ENCODE measurements at regions not wholly inside any gene's neighbourhood (a gene's known extent, or its start where the extent isn't known, plus 50 kb on each side); places are given as distances from the start of the nearest gene placed in this dataset.

- Histone ChIP-seq H3F3A (ENCODE audit: insufficient read depth) (no peaks in the 10 kb centered on the region), H3K9ac (ENCODE audit: low read length) (no peak overlapping the region), H4K20me1 (ENCODE audit: low read depth, low read length) (no peaks in the 10 kb centered on the region), H3K4me3 (ENCODE audit: insufficient read depth, low read length, poor library complexity, severe bottlenecking) (no peak overlapping the region), H3K4me2 (ENCODE audit: low read depth, low read length, poor library complexity, severe bottlenecking) (no peak overlapping the region), H2AFZ (ENCODE audit: low read depth, low read length, severe bottlenecking) (no peak overlapping the region), H3K79me2 (ENCODE audit: insufficient read depth, low read length) (no peaks in the 10 kb centered on the region), H3K9me2 (replicated peaks; ENCODE audit: insufficient read depth, low read length) (no peaks in the 10 kb centered on the region), H3K27ac (ENCODE audit: low read depth, low read length) (no peak overlapping the region), H3K9me3 (ENCODE audit: insufficient read depth, low read length) (no peaks in the 10 kb centered on the region), H3K36me3 (ENCODE audit: low read length) (no peaks in the 10 kb centered on the region), H3K27me3 (ENCODE audit: low read length) (no peaks in the 10 kb centered on the region)
- TF ChIP-seq CTCF (IDR thresholded peaks at IDR 0.05; ENCODE audit: insufficient read depth, low read length, poor library complexity, severe bottlenecking), result no peak
- TF ChIP-seq EZH2phosphoT487 (conservative IDR thresholded peaks at IDR 0.05; ENCODE audit: low read length), result no peak
Observed at GRCh38 chrX:67105758-67106116, 438.1 kb upstream of the AR start.

GRCh38 chrX:67104982-67105757, 438.7 kb upstream of the AR start:
- Histone ChIP-seq H3K36me3 (ENCODE audit: low read length) (no peaks in the 10 kb centered on the region), H3F3A (ENCODE audit: insufficient read depth) (no peaks in the 10 kb centered on the region), H3K9me3 (ENCODE audit: insufficient read depth, low read length) (no peaks in the 10 kb centered on the region), H3K4me3 (ENCODE audit: insufficient read depth, low read length, poor library complexity, severe bottlenecking) (no peak overlapping the region), H3K9me2 (replicated peaks; ENCODE audit: insufficient read depth, low read length) (no peaks in the 10 kb centered on the region), H3K79me2 (ENCODE audit: insufficient read depth, low read length) (no peaks in the 10 kb centered on the region), H3K9ac (ENCODE audit: low read length) (no peak overlapping the region), H3K27ac (ENCODE audit: low read depth, low read length) (no peak overlapping the region), H3K27me3 (ENCODE audit: low read length) (no peaks in the 10 kb centered on the region), H2AFZ (ENCODE audit: low read depth, low read length, severe bottlenecking) (no peak overlapping the region), H3K4me2 (ENCODE audit: low read depth, low read length, poor library complexity, severe bottlenecking) (no peak overlapping the region), H4K20me1 (ENCODE audit: low read depth, low read length) (no peaks in the 10 kb centered on the region)
- no peak for TF ChIP-seq EZH2phosphoT487 (conservative IDR thresholded peaks at IDR 0.05; ENCODE audit: low read length)
- no peak for TF ChIP-seq CTCF (IDR thresholded peaks at IDR 0.05; ENCODE audit: insufficient read depth, low read length, poor library complexity, severe bottlenecking)

- Histone ChIP-seq H3K4me3 (ENCODE audit: insufficient read depth, low read length, poor library complexity, severe bottlenecking) (no peak overlapping the region), H3K9me3 (ENCODE audit: insufficient read depth, low read length) (no peaks in the 10 kb centered on the region), H3K27ac (ENCODE audit: low read depth, low read length) (no peak overlapping the region), H2AFZ (ENCODE audit: low read depth, low read length, severe bottlenecking) (no peak overlapping the region), H3K9me2 (replicated peaks; ENCODE audit: insufficient read depth, low read length) (no peaks in the 10 kb centered on the region), H3K79me2 (ENCODE audit: insufficient read depth, low read length) (no peaks in the 10 kb centered on the region), H3K4me2 (ENCODE audit: low read depth, low read length, poor library complexity, severe bottlenecking) (no peak overlapping the region), H4K20me1 (ENCODE audit: low read depth, low read length) (no peaks in the 10 kb centered on the region), H3K9ac (ENCODE audit: low read length) (no peak overlapping the region), H3K36me3 (ENCODE audit: low read length) (no peaks in the 10 kb centered on the region), H3F3A (ENCODE audit: insufficient read depth) (no peaks in the 10 kb centered on the region), H3K27me3 (ENCODE audit: low read length) (no peaks in the 10 kb centered on the region)
- no peak for TF ChIP-seq EZH2phosphoT487 (conservative IDR thresholded peaks at IDR 0.05; ENCODE audit: low read length)
- TF ChIP-seq CTCF (IDR thresholded peaks at IDR 0.05; ENCODE audit: insufficient read depth, low read length, poor library complexity, severe bottlenecking), result no peak
Observed at GRCh38 chrX:67100031-67100884, 443.6 kb upstream of the AR start.
